GM23248 (cell line): ENCODE measurements at regions not wholly inside any gene's neighbourhood (a gene's known extent, or its start where the extent isn't known, plus 50 kb on each side); places are given as distances from the start of the nearest gene placed in this dataset.

ENCODE experiments used
- DNase-seq: peaks from one replicate; pipeline ENCODE4 v3.0.0-alpha.2; 2015
- H2AFZ ChIP-seq: fragments of 200-600 bp; sonication (generic); 2 replicates; pipeline ENCODE4 v1.6.1; 2016; ENCODE audit warnings: antibody characterized with exemption
- H3F3A ChIP-seq: fragments of 200-600 bp; sonication (generic); 2 replicates; pipeline ENCODE4 v1.6.1; 2016; ENCODE audit warnings: mild to moderate bottlenecking, antibody characterized with exemption, mixed run types; ENCODE audit not compliant: insufficient read depth
- H3K27ac ChIP-seq: fragments of 200-600 bp; sonication (generic); 2 replicates; pipeline ENCODE4 v1.5.1; 2016; ENCODE audit warnings: mild to moderate bottlenecking
- H3K27me3 ChIP-seq: fragments of 200-600 bp; sonication (generic); replicated peaks from 2 replicates; pipeline ENCODE4 v1.6.1; 2016; ENCODE audit warnings: mild to moderate bottlenecking; ENCODE audit not compliant: insufficient read depth
- H3K36me3 ChIP-seq: fragments of 200-600 bp; sonication (generic); 2 replicates; pipeline ENCODE4 v1.6.1; 2016; ENCODE audit warnings: low read depth, mild to moderate bottlenecking
- H3K4me1 ChIP-seq: fragments of 200-600 bp; sonication (generic); 2 replicates; pipeline ENCODE4 v1.6.1; 2016; ENCODE audit warnings: mild to moderate bottlenecking; ENCODE audit not compliant: insufficient read depth
- H3K4me2 ChIP-seq: fragments of 200-600 bp; sonication (generic); one replicate; pipeline ENCODE4 v1.6.1; 2016; ENCODE audit warnings: mild to moderate bottlenecking; ENCODE audit not compliant: unreplicated experiment
- H3K4me3 ChIP-seq: fragments of 200-600 bp; sonication (generic); 2 replicates; pipeline ENCODE4 v1.5.1; 2016; ENCODE audit warnings: mild to moderate bottlenecking
- H3K79me2 ChIP-seq: fragments of 200-600 bp; sonication (generic); 2 replicates; pipeline ENCODE4 v1.6.1; 2016; ENCODE audit warnings: mild to moderate bottlenecking; ENCODE audit not compliant: insufficient read depth
- H3K9ac ChIP-seq: fragments of 200-600 bp; sonication (generic); 2 replicates; pipeline ENCODE4 v1.6.1; 2016; ENCODE audit warnings: mild to moderate bottlenecking
- H3K9me2 ChIP-seq: fragments of 200-600 bp; sonication (generic); 2 replicates; pipeline ENCODE4 v1.6.1; 2016; ENCODE audit warnings: mixed run types, mild to moderate bottlenecking, moderate library complexity; ENCODE audit not compliant: insufficient read depth
- H3K9me3 ChIP-seq: fragments of 200-600 bp; sonication (generic); one replicate; pipeline ENCODE4 v1.6.1; 2017; ENCODE audit warnings: low read depth
- H4K20me1 ChIP-seq: fragments of 200-600 bp; sonication (generic); 2 replicates; pipeline ENCODE4 v1.6.0; 2016; ENCODE audit not compliant: insufficient read depth
- EZH2 ChIP-seq: fragments of 200-600 bp; sonication (generic); IDR thresholded peaks from 2 replicates; pipeline ENCODE4 v1.6.1; 2018; ENCODE audit warnings: antibody characterized with exemption, mild to moderate bottlenecking; ENCODE audit not compliant: insufficient read depth, poor library complexity, severe bottlenecking
- EZH2phosphoT487 ChIP-seq: fragments of 200-600 bp; sonication (generic); IDR thresholded peaks from 2 replicates; pipeline ENCODE4 v1.6.1; 2018; ENCODE audit warnings: antibody characterized with exemption, moderate library complexity, mild to moderate bottlenecking, low read depth; ENCODE audit not compliant: insufficient read depth
- WGBS, 2 experiments: methylation state at CpG; one replicate each; pipeline ENCODE4 v1.1.6; 2015 to 2017; ENCODE audit warnings: low lambda C conversion rate in 2 of 2, low coverage in 1 of 2; ENCODE audit errors: missing lambda C conversion rate in 2 of 2; 5-methylcytosine and 5-hydroxymethylcytosine counted together
- in situ Hi-C: fragments of 300-500 bp; cut with MboI; formaldehyde crosslinking; loops from 2 replicates; pipeline ENCODE4 v1.15.0; 2020

DNA sequence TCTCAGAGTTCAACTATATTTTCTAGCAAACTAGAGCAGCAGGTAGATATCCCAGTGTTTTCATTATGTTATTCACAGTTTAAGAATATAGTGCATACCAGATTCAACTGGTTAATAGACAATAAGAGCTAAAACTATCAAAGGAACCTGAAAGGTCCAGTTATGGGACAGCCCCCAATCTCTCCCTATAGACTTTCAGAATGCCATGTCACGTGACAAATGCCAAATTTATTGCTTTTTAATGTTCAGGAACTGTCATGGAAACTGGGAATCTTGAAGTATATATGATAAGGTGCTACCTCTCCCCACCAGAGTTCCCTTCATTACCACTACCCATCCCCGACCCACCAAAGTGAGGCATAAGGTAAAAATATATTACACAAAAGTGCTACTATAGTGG lies 629.0 kb upstream of the SEMA6A start:
- Histone ChIP-seq H3K4me3 (no peak overlapping the region), H3F3A (no peaks in the 10 kb centered on the region), H3K9me3 (no peaks in the 10 kb centered on the region), H3K9me2 (no peaks in the 10 kb centered on the region), H3K27ac (no peak overlapping the region), H3K9ac (no peak overlapping the region), H3K79me2 (no peaks in the 10 kb centered on the region), H3K4me2 (no peak overlapping the region), H3K4me1 (no peaks in the 10 kb centered on the region), H4K20me1 (no peaks in the 10 kb centered on the region), H2AFZ (no peak overlapping the region), H3K27me3 (no peaks in the 10 kb centered on the region), H3K36me3 (no peaks in the 10 kb centered on the region)
- TF ChIP-seq EZH2phosphoT487 (no peak), EZH2 (no peak)
- WGBS, 2 experiments: 20 to 28% methylated on average over 2 of the region's 2 CpGs
- in situ Hi-C loops: no loop called here
- DNase-seq: no peak

DNA sequence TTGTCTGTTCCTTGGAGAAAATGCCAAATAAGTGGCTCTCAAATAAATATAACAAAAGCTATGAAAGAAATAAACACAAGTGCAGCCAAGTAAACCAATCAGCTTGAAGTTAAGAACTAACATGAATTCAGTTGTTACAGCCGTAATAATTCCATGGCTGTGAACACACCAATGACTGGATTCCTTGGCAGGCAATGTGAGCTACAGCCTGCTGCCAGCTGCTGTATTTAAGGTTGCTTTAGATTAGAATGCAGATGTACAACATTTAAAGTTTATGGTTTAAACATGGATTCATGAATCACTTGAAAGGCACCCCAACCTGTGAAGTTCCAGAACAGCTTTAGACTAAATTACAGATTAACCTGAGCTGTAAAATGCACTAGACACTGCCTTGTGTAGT lies 626.4 kb upstream of the SEMA6A start:
- no peaks in the 10 kb centered on the region for H3K27me3 ChIP-seq
- no peak overlapping the region for H3K4me3 ChIP-seq
- in situ Hi-C loops: no loop called here
- DNase-seq: no peak
- no peaks in the 10 kb centered on the region for H3K4me1 ChIP-seq
- H3F3A ChIP-seq: no peaks in the 10 kb centered on the region
- H4K20me1 ChIP-seq: no peaks in the 10 kb centered on the region
- no peaks in the 10 kb centered on the region for H3K79me2 ChIP-seq
- TF ChIP-seq EZH2phosphoT487 (no peak), EZH2 (no peak)
- no peak overlapping the region for H2AFZ ChIP-seq
- no peaks in the 10 kb centered on the region for H3K36me3 ChIP-seq
- peaks cover 4% of the 10 kb centered on the region for H3K9me3 ChIP-seq
- no peaks in the 10 kb centered on the region for H3K9me2 ChIP-seq
- 0% methylated on average over 1 of the region's 1 CpG for WGBS, 2 experiments
- H3K4me2 ChIP-seq: no peak overlapping the region
- H3K27ac ChIP-seq: no peak overlapping the region
- H3K9ac ChIP-seq: no peak overlapping the region

DNA sequence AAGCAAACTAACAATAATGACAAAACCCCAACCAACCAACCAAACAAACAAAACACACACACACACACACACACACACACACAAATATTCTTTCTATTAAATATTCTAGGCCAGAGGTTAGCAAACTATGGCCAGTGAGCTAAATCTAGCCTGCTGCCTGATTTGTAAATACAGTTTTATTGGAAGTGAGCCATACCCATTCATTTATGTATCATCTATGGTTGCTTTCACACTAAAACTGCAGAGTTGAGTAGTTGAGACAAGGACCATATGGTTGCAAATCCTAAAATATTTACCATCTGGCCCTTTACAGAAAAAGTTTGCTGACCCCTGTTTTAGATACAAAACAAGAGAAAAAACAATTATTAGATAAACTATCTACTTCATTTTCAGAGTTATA lies 620.5 kb upstream of the SEMA6A start:
- in situ Hi-C loops: no loop called here
- TF ChIP-seq EZH2 (no peak), EZH2phosphoT487 (no peak)
- no peak for DNase-seq
- peaks cover 4% of the 10 kb centered on the region for H3K9me3 ChIP-seq
- H3K27ac ChIP-seq: no peak overlapping the region
- H3K4me2 ChIP-seq: no peak overlapping the region
- no peaks in the 10 kb centered on the region for H3K4me1 ChIP-seq
- no peaks in the 10 kb centered on the region for H3K79me2 ChIP-seq
- H3K27me3 ChIP-seq: no peaks in the 10 kb centered on the region
- no peaks in the 10 kb centered on the region for H3K9me2 ChIP-seq
- H3K4me3 ChIP-seq: no peak overlapping the region
- H3K9ac ChIP-seq: no peak overlapping the region
- no peaks in the 10 kb centered on the region for H3F3A ChIP-seq
- H2AFZ ChIP-seq: no peak overlapping the region
- H4K20me1 ChIP-seq: no peaks in the 10 kb centered on the region
- no peaks in the 10 kb centered on the region for H3K36me3 ChIP-seq

DNA sequence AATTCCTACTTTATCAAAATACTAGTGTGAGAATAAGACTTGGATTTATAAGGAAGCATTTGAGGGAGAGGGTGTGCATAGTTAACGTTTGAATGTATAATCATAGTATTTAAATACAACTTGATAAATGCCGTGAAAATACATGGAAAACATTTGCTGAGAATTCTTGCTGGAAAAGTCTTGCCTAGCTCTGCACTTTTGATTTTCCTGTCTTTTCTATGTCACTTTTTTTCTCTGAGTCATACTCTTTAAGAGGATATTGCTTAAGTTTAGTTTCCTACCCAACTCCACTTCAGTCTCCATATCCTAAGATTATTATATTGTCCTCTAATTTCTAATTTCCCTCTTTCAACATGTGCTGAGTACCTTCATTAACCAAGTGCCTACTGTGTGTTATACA lies 616.6 kb upstream of the SEMA6A start:
- Histone ChIP-seq H3F3A (no peaks in the 10 kb centered on the region), H2AFZ (no peak overlapping the region), H3K27me3 (no peaks in the 10 kb centered on the region), H3K9me2 (no peaks in the 10 kb centered on the region), H3K79me2 (no peaks in the 10 kb centered on the region), H3K4me2 (no peak overlapping the region), H3K4me1 (no peaks in the 10 kb centered on the region), H3K9ac (no peak overlapping the region), H3K36me3 (no peaks in the 10 kb centered on the region), H4K20me1 (no peaks in the 10 kb centered on the region), H3K4me3 (no peak overlapping the region), H3K9me3 (no peaks in the 10 kb centered on the region), H3K27ac (no peak overlapping the region)
- 41 to 52% methylated on average over 2 of the region's 2 CpGs for WGBS, 2 experiments
- no peak for DNase-seq
- in situ Hi-C loops: no loop called here
- TF ChIP-seq EZH2 (no peak), EZH2phosphoT487 (no peak)

DNA sequence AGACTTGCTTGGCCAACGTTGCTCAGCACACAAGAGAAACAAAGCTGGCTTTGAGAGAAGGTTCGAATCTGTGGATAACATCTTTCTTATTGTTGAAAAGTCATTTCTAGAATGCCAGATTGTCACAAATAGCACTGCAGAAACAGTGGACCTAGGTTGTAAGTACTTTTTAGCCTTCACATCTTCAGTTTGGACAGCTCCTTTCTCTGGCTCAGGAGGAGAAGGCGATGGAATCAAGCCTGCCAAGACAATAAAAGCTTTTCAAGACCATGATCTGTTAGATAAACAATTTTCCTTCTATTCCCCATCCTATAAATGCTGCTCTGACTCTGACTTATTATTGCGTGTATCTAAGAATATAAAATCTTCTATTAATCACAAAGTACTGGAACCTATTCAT lies 615.2 kb upstream of the SEMA6A start:
- no peak overlapping the region for H3K4me2 ChIP-seq
- DNase-seq: no peak
- 23 to 28% methylated on average over 4 of the region's 4 CpGs for WGBS, 2 experiments
- H3K4me1 ChIP-seq: no peaks in the 10 kb centered on the region
- H3K36me3 ChIP-seq: no peaks in the 10 kb centered on the region
- no peak overlapping the region for H3K4me3 ChIP-seq
- in situ Hi-C loops: no loop called here
- no peaks in the 10 kb centered on the region for H3K79me2 ChIP-seq
- H4K20me1 ChIP-seq: no peaks in the 10 kb centered on the region
- H3K9me3 ChIP-seq: no peaks in the 10 kb centered on the region
- H3K27me3 ChIP-seq: no peaks in the 10 kb centered on the region
- no peaks in the 10 kb centered on the region for H3F3A ChIP-seq
- TF ChIP-seq EZH2: no peak
- no peak for TF ChIP-seq EZH2phosphoT487
- H3K27ac ChIP-seq: no peak overlapping the region
- no peak overlapping the region for H3K9ac ChIP-seq
- no peak overlapping the region for H2AFZ ChIP-seq
- H3K9me2 ChIP-seq: no peaks in the 10 kb centered on the region
